Common myeloid progenitor, CD34-positive (primary cell): ENCODE measurements at regions not wholly inside any gene's neighbourhood (a gene's known extent, or its start where the extent isn't known, plus 50 kb on each side); places are given as distances from the start of the nearest gene placed in this dataset.

Experiments used
- CTCF ChIA-PET: fragments of 350-600 bp; sonication (Branson Sonifier 250); formaldehyde crosslinking; loops from one replicate; lab custom pipeline; 2021; ENCODE audit warnings: antibody characterized with exemption; lab: Charles Lee
- POLR2A ChIA-PET: fragments of 350-600 bp; sonication (Branson Sonifier 250); formaldehyde crosslinking; loops from one replicate; lab custom pipeline; 2021; ENCODE audit warnings: antibody characterized with exemption; lab: Charles Lee
- DNase-seq, 3 donors: peaks; one replicate each; pipeline versions ENCODE4 v3.0.0 to v3.0.0-alpha.2; 2013
- H3K27ac ChIP-seq, 2 experiments: 1 replicate in 1 of 2; 2 replicates in 1 of 2; pipeline ENCODE4 v1.7.0; 2013; ENCODE audit warnings: inconsistent platforms in 2 of 2, low read length in 2 of 2, mild to moderate bottlenecking in 2 of 2, low read depth in 1 of 2, moderate library complexity in 1 of 2; ENCODE audit not compliant: severe bottlenecking in 2 of 2, insufficient read depth in 1 of 2, poor library complexity in 1 of 2
- H3K27me3 ChIP-seq, 5 experiments: replicated peaks in 2 of 5; 1 replicate in 3 of 5; 2 replicates in 2 of 5; pipeline versions ENCODE4 v1.6.1 to v1.7.0; 2013; ENCODE audit warnings: low read length in 4 of 5, mild to moderate bottlenecking in 2 of 5, moderate library complexity in 2 of 5, inconsistent platforms in 1 of 5; ENCODE audit not compliant: insufficient read depth in 5 of 5, control insufficient read depth in 4 of 5
- H3K36me3 ChIP-seq, 4 experiments: 1 replicate in 2 of 4; 2 replicates in 2 of 4; pipeline versions ENCODE4 v1.6.1 to v1.7.0; 2013; ENCODE audit warnings: low read length in 3 of 4, control low read depth in 1 of 4, mild to moderate bottlenecking in 1 of 4; ENCODE audit not compliant: control insufficient read depth in 4 of 4, insufficient read depth in 4 of 4
- H3K4me1 ChIP-seq, 4 experiments: 1 replicate in 3 of 4; 2 replicates in 1 of 4; pipeline versions ENCODE4 v1.6.1 to v1.7.1; 2013; ENCODE audit warnings: low read length in 3 of 4, mild to moderate bottlenecking in 3 of 4, control low read depth in 1 of 4, inconsistent platforms in 1 of 4, moderate library complexity in 1 of 4; ENCODE audit not compliant: control insufficient read depth in 4 of 4, insufficient read depth in 4 of 4; ENCODE audit errors: control extremely low read depth in 1 of 4
- H3K4me3 ChIP-seq, 7 experiments: 1 replicate in 4 of 7; 2 replicates in 3 of 7; pipeline versions ENCODE4 v1.5.1 to v1.7.0; 2013; ENCODE audit warnings: mild to moderate bottlenecking in 7 of 7, low read length in 6 of 7, moderate library complexity in 6 of 7, inconsistent platforms in 2 of 7, low read depth in 2 of 7, control low read depth in 1 of 7; ENCODE audit not compliant: insufficient read depth in 4 of 7, control insufficient read depth in 1 of 7; ENCODE audit errors: extremely low read depth in 1 of 7
- H3K9me3 ChIP-seq, 5 experiments: 1 replicate in 4 of 5; 2 replicates in 1 of 5; pipeline versions ENCODE4 v1.6.1 to v1.7.1; 2013; ENCODE audit warnings: low read length in 4 of 5, mild to moderate bottlenecking in 2 of 5, inconsistent platforms in 1 of 5, low read depth in 1 of 5, moderate library complexity in 1 of 5; ENCODE audit not compliant: control insufficient read depth in 4 of 5, insufficient read depth in 2 of 5; ENCODE audit errors: control extremely low read depth in 1 of 5
- WGBS: methylation state at CpG from one replicate; pipeline ENCODE4 v1.1.5; 2013; ENCODE audit not compliant: insufficient coverage; 5-methylcytosine and 5-hydroxymethylcytosine counted together

- H3K36me3 ChIP-seq = no peaks in the 10 kb centered on the region
- H3K4me1 ChIP-seq = no peaks in the 10 kb centered on the region
- ChIA-PET POLR2A (no interaction called here), CTCF (no interaction called here)
- DNase-seq = no peak
- WGBS = 100% methylated on average over 1 of the region's 2 CpGs
- H3K27me3 ChIP-seq = no peaks in the 10 kb centered on the region
- H3K9me3 ChIP-seq = no peaks in the 10 kb centered on the region
- H3K27ac ChIP-seq = no peak overlapping the region
- no peak overlapping the region for H3K4me3 ChIP-seq
Observed at GRCh38 chr4:65976287-65976686, 306.0 kb upstream of the EPHA5 start.

GRCh38 chr4:65973186-65973585, 302.9 kb upstream of the EPHA5 start:
- ChIA-PET CTCF (no interaction called here), POLR2A (no interaction called here)
- Histone ChIP-seq H3K9me3 (no peaks in the 10 kb centered on the region), H3K27ac (no peak overlapping the region), H3K36me3 (no peaks in the 10 kb centered on the region), H3K27me3 (no peaks in the 10 kb centered on the region), H3K4me1 (no peaks in the 10 kb centered on the region), H3K4me3 (no peak overlapping the region)
- 75% methylated on average over 5 of the region's 9 CpGs for WGBS
- DNase-seq = no peak

- Histone ChIP-seq H3K27ac (no peak overlapping the region), H3K4me1 (no peaks in the 10 kb centered on the region), H3K9me3 (no peaks in the 10 kb centered on the region), H3K27me3 (no peaks in the 10 kb centered on the region), H3K36me3 (no peaks in the 10 kb centered on the region), H3K4me3 (no peak overlapping the region)
- DNase-seq = no peak
- CTCF ChIA-PET = no interaction called here
- POLR2A ChIA-PET = no interaction called here
- 100% methylated on average over 1 of the region's 2 CpGs for WGBS
Observed at GRCh38 chr4:65971686-65972085, 301.4 kb upstream of the EPHA5 start.

- Histone ChIP-seq H3K9me3 (no peaks in the 10 kb centered on the region), H3K4me3 (no peak overlapping the region), H3K27ac (no peak overlapping the region), H3K27me3 (no peaks in the 10 kb centered on the region), H3K36me3 (no peaks in the 10 kb centered on the region), H3K4me1 (no peaks in the 10 kb centered on the region)
- POLR2A ChIA-PET = no interaction called here
- no peak for DNase-seq
- CTCF ChIA-PET = no interaction called here
- WGBS = 85% methylated on average over 4 of the region's 7 CpGs
Observed at GRCh38 chr4:65968831-65969558, 298.7 kb upstream of the EPHA5 start.

- WGBS = 63% methylated on average over 1 of the region's 1 CpG
- no peak for DNase-seq
- H3K27me3 ChIP-seq = no peaks in the 10 kb centered on the region
- no peaks in the 10 kb centered on the region for H3K9me3 ChIP-seq
- CTCF ChIA-PET = no interaction called here
- H3K4me1 ChIP-seq = no peaks in the 10 kb centered on the region
- H3K27ac ChIP-seq = no peak overlapping the region
- POLR2A ChIA-PET = no interaction called here
- no peak overlapping the region for H3K4me3 ChIP-seq
- H3K36me3 ChIP-seq = no peaks in the 10 kb centered on the region
Observed at GRCh38 chr4:65960751-65961150, 290.5 kb upstream of the EPHA5 start.

- H3K27me3 ChIP-seq = no peaks in the 10 kb centered on the region
- no peaks in the 10 kb centered on the region for H3K4me1 ChIP-seq
- CTCF ChIA-PET = no interaction called here
- WGBS = 100% methylated on average over 1 of the region's 1 CpG
- no peak overlapping the region for H3K27ac ChIP-seq
- POLR2A ChIA-PET = no interaction called here
- H3K36me3 ChIP-seq = no peaks in the 10 kb centered on the region
- H3K4me3 ChIP-seq = no peak overlapping the region
- no peaks in the 10 kb centered on the region for H3K9me3 ChIP-seq
- no peak for DNase-seq
Observed at GRCh38 chr4:65954416-65954815, 284.1 kb upstream of the EPHA5 start.

- Histone ChIP-seq H3K27ac (no peak overlapping the region), H3K27me3 (no peaks in the 10 kb centered on the region), H3K4me1 (no peaks in the 10 kb centered on the region), H3K36me3 (no peaks in the 10 kb centered on the region), H3K9me3 (no peaks in the 10 kb centered on the region), H3K4me3 (no peak overlapping the region)
- 100% methylated on average over 1 of the region's 1 CpG for whole genome bisulfite sequencing
- ChIA-PET POLR2A (no interaction called here), CTCF (no interaction called here)
- DNase-seq = no peak
Observed at GRCh38 chr4:65951177-65951576, 280.9 kb upstream of the EPHA5 start.
